IMR-90 (cell line): ENCODE measurements at regions not wholly inside any gene's neighbourhood (a gene's known extent, or its start where the extent isn't known, plus 50 kb on each side); places are given as distances from the start of the nearest gene placed in this dataset.

Experiments
- ATAC-seq: fragments of 200-7000 bp; cut with Tn5 transposase; 2 replicates; pipeline ENCODE4 v1.9.1; 2020; ENCODE audit warnings: low read depth, mild to moderate bottlenecking, moderate library complexity
- BruUV-seq: library from RNA; stranded (reverse); fragments of 400-500 nt; replicated peaks from 2 replicates; lab custom pipeline; 2021; lab: Mats Ljungman, UMichigan
- CTCF ChIA-PET: fragments of 300-600 bp; formaldehyde crosslinking; extraction: SDS; loops from one replicate; lab custom pipeline; 2021; ENCODE audit warnings: antibody characterized with exemption; lab: Yijun Ruan, JAX
- POLR2A ChIA-PET: fragments of 300-600 bp; sonication (Branson Sonifier 250); formaldehyde crosslinking; loops from one replicate; lab custom pipeline; 2022; ENCODE audit warnings: antibody characterized with exemption; ENCODE audit not compliant: unreplicated experiment; lab: Charles Lee
- DNase-seq: peaks from one replicate; pipeline ENCODE4 v3.0.0; 2013
- H2AFZ ChIP-seq: replicated peaks from 2 replicates; pipeline ENCODE3; 2013; ENCODE audit warnings: low read length, mild to moderate bottlenecking; ENCODE audit not compliant: poor library complexity
- H2AK5ac ChIP-seq: 2 replicates; pipeline ENCODE4 v1.6.1; 2013; ENCODE audit warnings: low read depth, low read length, inconsistent platforms
- H2AK9ac ChIP-seq: replicated peaks from 2 replicates; pipeline ENCODE3; 2013; ENCODE audit warnings: mild to moderate bottlenecking, low read depth, low read length, moderate library complexity; ENCODE audit not compliant: poor library complexity
- H2BK120ac ChIP-seq: 2 replicates; pipeline ENCODE4 v1.6.1; 2013; ENCODE audit warnings: low read depth, low read length, inconsistent platforms
- H2BK15ac ChIP-seq: 3 replicates; pipeline ENCODE4 v1.6.1; 2013; ENCODE audit warnings: low read depth, low read length, inconsistent platforms
- H2BK20ac ChIP-seq: 2 replicates; pipeline ENCODE4 v1.6.1; 2013; ENCODE audit warnings: low read depth, mild to moderate bottlenecking, inconsistent platforms, low read length, moderate library complexity
- H2BK5ac ChIP-seq: 2 replicates; pipeline ENCODE4 v1.6.1; 2013; ENCODE audit warnings: mild to moderate bottlenecking, low read depth, low read length, inconsistent platforms; ENCODE audit not compliant: poor library complexity, severe bottlenecking
- H3K14ac ChIP-seq: replicated peaks from 2 replicates; pipeline ENCODE4 v1.6.1; 2013; ENCODE audit warnings: low read depth, low read length, inconsistent platforms
- H3K18ac ChIP-seq: 2 replicates; pipeline ENCODE4 v1.6.1; 2013; ENCODE audit warnings: low read depth, low read length, control low read depth
- H3K23ac ChIP-seq: 2 replicates; pipeline ENCODE4 v1.6.1; 2013; ENCODE audit warnings: low read depth, low read length, inconsistent platforms
- H3K27ac ChIP-seq: 2 replicates; pipeline ENCODE4 v1.5.1; 2013; ENCODE audit warnings: mild to moderate bottlenecking, control low read depth, low read length; ENCODE audit not compliant: insufficient read depth
- H3K27me3 ChIP-seq: 2 replicates; pipeline ENCODE4 v1.6.1; 2013; ENCODE audit warnings: low read length; ENCODE audit not compliant: control insufficient read depth, insufficient read depth
- H3K36me3 ChIP-seq: 2 replicates; pipeline ENCODE4 v1.6.1; 2013; ENCODE audit warnings: low read length, mixed read lengths; ENCODE audit not compliant: control insufficient read depth, insufficient read depth
- H3K4ac ChIP-seq: 2 replicates; pipeline ENCODE4 v1.6.1; 2013; ENCODE audit warnings: low read depth, low read length, inconsistent platforms
- H3K4me1 ChIP-seq: 2 replicates; pipeline ENCODE4 v1.6.1; 2013; ENCODE audit warnings: low read length, mixed read lengths; ENCODE audit not compliant: control insufficient read depth, insufficient read depth
- H3K4me2 ChIP-seq: 2 replicates; pipeline ENCODE4 v1.6.1; 2013; ENCODE audit warnings: low read depth, mild to moderate bottlenecking, control low read depth, low read length, moderate library complexity
- H3K4me3 ChIP-seq: 2 replicates; pipeline ENCODE4 v1.5.1; 2013; ENCODE audit warnings: low read depth, mild to moderate bottlenecking, control low read depth, low read length, moderate library complexity; ENCODE audit not compliant: insufficient read depth
- H3K56ac ChIP-seq: 2 replicates; pipeline ENCODE4 v1.6.1; 2013; ENCODE audit warnings: low read length, inconsistent platforms; ENCODE audit not compliant: insufficient read depth; ENCODE audit errors: extremely low read depth
- H3K79me1 ChIP-seq, 2 experiments: 2 replicates each; pipeline ENCODE4 v1.6.1; 2013; ENCODE audit warnings: low read length in 2 of 2, inconsistent platforms in 1 of 2, low read depth in 1 of 2
- H3K9ac ChIP-seq: 2 replicates; pipeline ENCODE4 v1.6.1; 2013; ENCODE audit warnings: low read depth, low read length, control low read depth
- H3K9me1 ChIP-seq: 2 replicates; pipeline ENCODE4 v1.6.1; 2013; ENCODE audit warnings: low read length, inconsistent platforms; ENCODE audit not compliant: insufficient read depth
- H3K9me3 ChIP-seq: 2 replicates; pipeline ENCODE4 v1.6.1; 2013; ENCODE audit warnings: low read length; ENCODE audit not compliant: control insufficient read depth, insufficient read depth
- H4K20me1 ChIP-seq: 2 replicates; pipeline ENCODE4 v1.6.1; 2013; ENCODE audit warnings: low read length, inconsistent platforms; ENCODE audit not compliant: insufficient read depth
- H4K5ac ChIP-seq: 2 replicates; pipeline ENCODE4 v1.6.1; 2013; ENCODE audit warnings: mild to moderate bottlenecking, low read depth, low read length, control low read depth
- H4K8ac ChIP-seq, 2 experiments: 2 replicates each; pipeline ENCODE4 v1.6.1; 2013; ENCODE audit warnings: low read depth in 2 of 2, low read length in 2 of 2, control low read depth in 1 of 2, inconsistent platforms in 1 of 2
- H4K91ac ChIP-seq: 2 replicates; pipeline ENCODE4 v1.6.1; 2013; ENCODE audit warnings: low read depth, low read length, inconsistent platforms; ENCODE audit not compliant: insufficient read depth
- BHLHE40 ChIP-seq: fragments of 150-350 bp; IDR thresholded peaks from 2 replicates; pipeline ENCODE4 v1.6.1; 2016; ENCODE audit warnings: mild to moderate bottlenecking, low read depth, low read length
- CEBPB ChIP-seq: IDR thresholded peaks from 2 replicates; pipeline ENCODE4 v1.6.1; 2012; ENCODE audit warnings: low read depth, low read length, improper control_type of control experiment
- CHD1 ChIP-seq: IDR thresholded peaks from 2 replicates; pipeline ENCODE4 v1.6.1; 2012; ENCODE audit warnings: low read depth, low read length, improper control_type of control experiment
- CTCF ChIP-seq: conservative IDR thresholded peaks from 2 replicates; pipeline ENCODE4 v1.5.1; 2012; ENCODE audit warnings: mild to moderate bottlenecking, low read depth, low read length, improper control_type of control experiment
- FOS ChIP-seq: fragments of 150-350 bp; IDR thresholded peaks from 2 replicates; pipeline ENCODE4 v1.6.1; 2016; ENCODE audit warnings: low read depth, low read length
- MAFK ChIP-seq: IDR thresholded peaks from 2 replicates; pipeline ENCODE4 v1.6.1; 2012; ENCODE audit warnings: low read depth, low read length, improper control_type of control experiment
- MAZ ChIP-seq: IDR thresholded peaks from 2 replicates; pipeline ENCODE4 v1.6.1; 2012; ENCODE audit warnings: low read depth, mild to moderate bottlenecking, low read length, improper control_type of control experiment, moderate library complexity, borderline replicate concordance
- MXI1 ChIP-seq: IDR thresholded peaks from 2 replicates; pipeline ENCODE4 v1.6.1; 2012; ENCODE audit warnings: low read depth, mild to moderate bottlenecking, low read length, moderate library complexity, borderline replicate concordance
- NFE2L2 ChIP-seq: fragments of 150-350 bp; IDR thresholded peaks from 2 replicates; pipeline ENCODE4 v1.6.1; 2016; ENCODE audit warnings: low read depth, mild to moderate bottlenecking, low read length
- POLR2A ChIP-seq: IDR thresholded peaks from 2 replicates; pipeline ENCODE4 v1.6.1; 2012; ENCODE audit warnings: mild to moderate bottlenecking, low read depth, low read length
- RAD21 ChIP-seq: IDR thresholded peaks from 2 replicates; pipeline ENCODE4 v1.6.1; 2012; ENCODE audit warnings: low read length, improper control_type of control experiment
- RCOR1 ChIP-seq: IDR thresholded peaks from 2 replicates; pipeline ENCODE4 v1.6.1; 2012; ENCODE audit warnings: mild to moderate bottlenecking, low read length, improper control_type of control experiment; ENCODE audit not compliant: insufficient replicate concordance
- RFX5 ChIP-seq: IDR thresholded peaks from 2 replicates; pipeline ENCODE4 v1.8.0; 2012; ENCODE audit warnings: low read depth, mild to moderate bottlenecking, low read length, moderate library complexity
- SMC3 ChIP-seq: fragments of 150-350 bp; IDR thresholded peaks from 2 replicates; pipeline ENCODE4 v1.6.1; 2016; ENCODE audit warnings: low read depth, mild to moderate bottlenecking, antibody characterized with exemption, low read length, moderate library complexity
- WGBS, 2 experiments: methylation state at CpG; one replicate each; pipeline versions ENCODE4 v1.1.5 to v1.1.7; 2013; ENCODE audit warnings: missing lambda C conversion rate in 2 of 2; ENCODE audit not compliant: insufficient read length in 1 of 2; ENCODE audit errors: extremely low coverage in 2 of 2; 5-methylcytosine and 5-hydroxymethylcytosine counted together
- dilution Hi-C: fragments of 300-500 bp; cut with HindIII; formaldehyde crosslinking; loops from one replicate; pipeline ENCODE4 v1.14.3; 2018; ENCODE audit warnings: low sequenced_read_pairs; ENCODE audit not compliant: unreplicated experiment
- in situ Hi-C: fragments of 300-500 bp; cut with MboI; formaldehyde crosslinking; loops from 3 replicates; pipeline ENCODE4 v1.14.3; 2019; ENCODE audit warnings: low sequenced_read_pairs, inconsistent platforms, mixed read lengths
- intact Hi-C: fragments of 100-400 bp; cut with micrococcal nuclease; formaldehyde crosslinking; loops from 2 replicates; pipeline ENCODE4 v1.10.0; 2022
- TF ChIP-seq, protein P1 (sequence below): fragments of 150-350 bp; IDR thresholded peaks from 2 replicates; pipeline ENCODE4 v1.6.1; 2016; ENCODE audit warnings: low read depth, mild to moderate bottlenecking, low read length, moderate library complexity, borderline replicate concordance
- TF ChIP-seq, protein P2 (sequence below): fragments of 150-350 bp; IDR thresholded peaks from 2 replicates; pipeline ENCODE4 v1.6.1; 2017; ENCODE audit warnings: mild to moderate bottlenecking, antibody characterized with exemption, low read length, low read depth

DNA sequence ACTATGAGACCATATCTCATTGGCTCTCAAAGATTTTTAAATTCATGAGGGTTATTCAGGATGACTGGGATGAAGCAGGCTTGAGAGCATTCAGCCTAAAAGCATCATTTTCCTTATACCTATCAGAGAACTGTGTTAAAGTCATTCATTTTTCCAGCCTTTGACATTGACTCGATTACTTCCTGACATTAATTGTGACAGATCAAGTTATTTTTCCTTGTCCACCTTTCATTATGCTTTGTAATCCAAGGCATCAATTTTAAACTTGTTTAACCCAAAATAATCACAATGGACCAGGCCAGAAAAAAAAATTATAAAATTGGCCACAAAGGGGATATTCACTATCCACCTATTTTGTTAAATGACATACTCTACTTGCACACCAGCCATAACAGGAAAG is 1606.8 kb upstream of the PIK3C3 start:
- dilution Hi-C loops (no loop called here), intact Hi-C loops (no loop called here), in situ Hi-C loops (no loop called here)
- Histone ChIP-seq H3K18ac (no peak overlapping the region), H3K4me1 (no peaks in the 10 kb centered on the region), H2BK20ac (no peak overlapping the region), H4K8ac (no peak overlapping the region), H3K4ac (no peak overlapping the region), H2BK120ac (no peak overlapping the region), H3K9me3 (no peaks in the 10 kb centered on the region), H3K4me3 (no peak overlapping the region), H2AK9ac (no peak overlapping the region), H3K23ac (no peak overlapping the region), H3K4me2 (no peak overlapping the region), H3K27ac (no peak overlapping the region), H2BK5ac (no peak overlapping the region), H3K14ac (no peak overlapping the region), H4K5ac (no peak overlapping the region), H3K56ac (no peak overlapping the region), H4K20me1 (no peaks in the 10 kb centered on the region), H2BK15ac (no peak overlapping the region), H4K91ac (no peak overlapping the region), H3K36me3 (no peaks in the 10 kb centered on the region), H3K9me1 (no peaks in the 10 kb centered on the region), H3K9ac (no peak overlapping the region), H2AFZ (no peak overlapping the region), H2AK5ac (no peak overlapping the region), H3K79me1 (no peaks in the 10 kb centered on the region), H3K27me3 (no peaks in the 10 kb centered on the region)
- no peak for TF ChIP-seq BHLHE40
- TF ChIP-seq, protein P1, sequence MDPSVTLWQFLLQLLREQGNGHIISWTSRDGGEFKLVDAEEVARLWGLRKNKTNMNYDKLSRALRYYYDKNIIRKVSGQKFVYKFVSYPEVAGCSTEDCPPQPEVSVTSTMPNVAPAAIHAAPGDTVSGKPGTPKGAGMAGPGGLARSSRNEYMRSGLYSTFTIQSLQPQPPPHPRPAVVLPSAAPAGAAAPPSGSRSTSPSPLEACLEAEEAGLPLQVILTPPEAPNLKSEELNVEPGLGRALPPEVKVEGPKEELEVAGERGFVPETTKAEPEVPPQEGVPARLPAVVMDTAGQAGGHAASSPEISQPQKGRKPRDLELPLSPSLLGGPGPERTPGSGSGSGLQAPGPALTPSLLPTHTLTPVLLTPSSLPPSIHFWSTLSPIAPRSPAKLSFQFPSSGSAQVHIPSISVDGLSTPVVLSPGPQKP: no peak
- TF ChIP-seq, protein P2, sequence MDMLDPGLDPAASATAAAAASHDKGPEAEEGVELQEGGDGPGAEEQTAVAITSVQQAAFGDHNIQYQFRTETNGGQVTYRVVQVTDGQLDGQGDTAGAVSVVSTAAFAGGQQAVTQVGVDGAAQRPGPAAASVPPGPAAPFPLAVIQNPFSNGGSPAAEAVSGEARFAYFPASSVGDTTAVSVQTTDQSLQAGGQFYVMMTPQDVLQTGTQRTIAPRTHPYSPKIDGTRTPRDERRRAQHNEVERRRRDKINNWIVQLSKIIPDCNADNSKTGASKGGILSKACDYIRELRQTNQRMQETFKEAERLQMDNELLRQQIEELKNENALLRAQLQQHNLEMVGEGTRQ: no peak
- no peak for TF ChIP-seq FOS
- TF ChIP-seq RFX5: no peak
- no peak for TF ChIP-seq CTCF
- no peak for TF ChIP-seq RAD21
- no peak for TF ChIP-seq CEBPB
- TF ChIP-seq CHD1: no peak
- no peak for TF ChIP-seq SMC3
- no peak for TF ChIP-seq MXI1
- no peak for TF ChIP-seq MAZ
- TF ChIP-seq RCOR1: no peak
- no peak for TF ChIP-seq POLR2A
- TF ChIP-seq NFE2L2: no peak
- TF ChIP-seq MAFK: no peak
- no TSS peak for BruUV-seq
- WGBS, 2 experiments: no CpG with 5 or more reads among the region's 1 CpG
- DNase-seq (no peak), ATAC-seq (no peak)
- ChIA-PET POLR2A (no interaction called here), CTCF (no interaction called here)
